Body of pancreas (tissue), 4 donors: ENCODE measurements at regions not wholly inside any gene's neighbourhood (a gene's known extent, or its start where the extent isn't known, plus 50 kb on each side); places are given as distances from the start of the nearest gene placed in this dataset.

Experiments
- ATAC-seq: fragments of 150-250 bp; one replicate; pipeline ENCODE4 v1.9.1; 2016
- DNase-seq, 4 donors: peaks; one replicate each; pipeline ENCODE4 v3.0.0-alpha.2; 2019
- H3K27ac ChIP-seq, 4 donors: fragments of 200-600 bp; sonication (generic); 1 replicate in 3 of 4; 2 replicates in 1 of 4; pipeline versions ENCODE4 v1.5.1 to v1.6.1; 2016 to 2019; ENCODE audit warnings: mild to moderate bottlenecking in 1 of 4, mixed read lengths in 1 of 4, moderate library complexity in 1 of 4
- H3K27me3 ChIP-seq, 2 donors: fragments of 200-600 bp; sonication (generic); one replicate each; pipeline ENCODE4 v1.6.0; 2016; ENCODE audit warnings: mild to moderate bottlenecking in 1 of 2
- H3K36me3 ChIP-seq, 2 donors: fragments of 200-600 bp; sonication (generic); replicated peaks in 1 of 2; 2 replicates each; pipeline ENCODE4 v1.5.1; 2016; ENCODE audit warnings: low read depth in 2 of 2; ENCODE audit not compliant: insufficient read depth in 1 of 2
- H3K4me1 ChIP-seq: fragments of 200-600 bp; sonication (generic); one replicate; pipeline ENCODE4 v1.6.0; 2016
- H3K4me3 ChIP-seq, 2 donors: fragments of 200-600 bp; sonication (generic); 1 replicate in 1 of 2; 2 replicates in 1 of 2; pipeline ENCODE4 v1.5.1; 2016 to 2019
- H3K9me3 ChIP-seq, 3 donors: fragments of 200-600 bp; sonication (generic); 1 replicate in 2 of 3; 2 replicates in 1 of 3; pipeline ENCODE4 v1.5.1; 2016
- CTCF ChIP-seq, 7 experiments: fragments of 450-650 bp in 4 of 7; fragments of 200-600 bp in 3 of 7; sonication (generic) in 3 of 7; IDR thresholded peaks; one replicate each; pipeline ENCODE4 v1.5.1; 2016 to 2019; ENCODE audit warnings: antibody characterized with exemption in 7 of 7
- POLR2A ChIP-seq, 3 donors: fragments of 450-650 bp; IDR thresholded peaks; one replicate each; pipeline ENCODE4 v1.6.1; 2016; ENCODE audit warnings: antibody characterized with exemption in 3 of 3, mild to moderate bottlenecking in 2 of 3
- WGBS, 2 donors: methylation state at CpG; one replicate each; pipeline ENCODE4 v1.1.5; 2017; 5-methylcytosine and 5-hydroxymethylcytosine counted together
- intact Hi-C: fragments of 100-400 bp; cut with DNase I; formaldehyde crosslinking; loops from one replicate; pipeline ENCODE4 v1.15.1; 2023

DNA sequence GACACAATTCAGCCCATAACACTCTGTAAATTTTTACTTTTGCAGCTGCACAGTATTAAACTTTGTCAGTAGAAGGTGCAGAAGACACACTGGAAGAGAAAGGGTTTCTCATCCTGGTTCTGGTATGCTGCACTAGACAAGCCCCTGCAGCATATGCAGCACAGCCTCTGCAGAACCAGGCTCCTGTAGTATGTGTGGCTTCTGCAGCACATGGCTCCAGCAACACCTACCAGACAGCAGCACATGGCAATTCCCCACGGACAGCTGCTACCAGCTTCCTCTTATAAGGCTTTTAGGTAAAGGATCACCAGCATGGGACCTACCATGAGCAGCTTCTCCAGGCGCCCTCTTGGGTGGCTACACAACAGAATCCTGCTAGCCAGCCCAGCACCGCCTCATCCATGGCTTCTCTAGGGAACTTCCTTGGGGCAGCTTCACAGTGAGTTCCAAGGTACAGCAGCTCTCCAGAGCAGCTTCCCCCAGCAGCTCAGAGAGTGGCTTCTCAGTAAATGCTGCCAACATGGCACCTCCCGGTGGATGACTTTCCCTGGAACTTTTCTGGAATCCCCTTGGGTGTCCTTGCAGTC, 534.4 kb upstream of the CXADR start:
- Histone ChIP-seq H3K4me3 (no peak overlapping the region), H3K4me1 (no peaks in the 10 kb centered on the region), H3K36me3 (no peaks in the 10 kb centered on the region), H3K27ac (no peak overlapping the region), H3K27me3 (no peaks in the 10 kb centered on the region), H3K9me3 (no peaks in the 10 kb centered on the region)
- no peak for DNase-seq
- ATAC-seq: no peak
- 75 to 76% methylated on average over 4 of the region's 4 CpGs for WGBS, 2 donors
- no peak for TF ChIP-seq CTCF (IDR thresholded peaks at IDR 0.05)
- TF ChIP-seq POLR2A (IDR thresholded peaks at IDR 0.05): no peak
- intact Hi-C loops: no loop called here

DNA sequence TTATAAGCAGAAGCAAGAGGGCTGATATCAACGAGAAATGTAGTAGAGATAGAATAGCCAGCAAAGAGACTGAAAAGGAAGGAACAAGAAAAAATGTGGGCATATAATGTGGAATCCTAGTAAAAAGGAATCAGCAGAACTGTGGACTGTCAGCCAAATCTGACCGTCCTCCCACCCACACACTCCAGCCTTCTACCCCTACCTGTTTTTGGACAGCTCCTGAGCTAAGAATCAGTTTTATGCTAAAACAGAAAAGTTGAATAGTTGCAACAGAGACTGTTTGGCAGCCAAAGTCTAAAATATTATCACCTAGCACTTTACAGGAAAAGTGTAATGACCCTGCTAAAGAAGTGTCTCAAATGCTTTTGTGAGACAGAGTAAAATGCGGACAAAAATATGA, 533.3 kb upstream of the CXADR start:
- Histone ChIP-seq H3K27me3 (no peaks in the 10 kb centered on the region), H3K9me3 (no peaks in the 10 kb centered on the region), H3K36me3 (no peaks in the 10 kb centered on the region), H3K4me1 (no peaks in the 10 kb centered on the region), H3K4me3 (no peak overlapping the region), H3K27ac (no peak overlapping the region)
- WGBS, 2 donors: 82% methylated on average over 3 of the region's 3 CpGs
- ATAC-seq: no peak
- intact Hi-C loops: no loop called here
- TF ChIP-seq CTCF (IDR thresholded peaks at IDR 0.05) (no peak), POLR2A (IDR thresholded peaks at IDR 0.05) (no peak)
- DNase-seq: no peak

DNA sequence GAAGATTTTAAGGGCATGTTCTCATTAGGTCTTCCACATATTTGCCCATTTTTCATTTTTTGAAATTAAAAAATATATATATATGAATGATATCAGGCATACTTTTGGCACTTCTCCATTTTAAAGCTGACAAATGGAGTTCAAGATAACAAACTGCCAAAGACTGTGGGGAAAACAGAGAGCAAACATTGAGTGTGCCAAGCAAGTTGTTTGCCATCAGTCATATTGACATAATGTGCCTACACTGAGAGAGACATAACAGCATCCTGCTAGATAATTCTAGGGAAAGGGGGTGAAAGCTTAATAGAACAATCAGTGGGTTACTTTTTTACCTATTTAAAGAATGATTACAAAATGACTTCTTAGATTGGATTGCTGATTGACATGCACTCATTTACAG, 529.4 kb upstream of the CXADR start:
- Histone ChIP-seq H3K9me3 (no peaks in the 10 kb centered on the region), H3K4me3 (no peak overlapping the region), H3K4me1 (no peaks in the 10 kb centered on the region), H3K27me3 (no peaks in the 10 kb centered on the region), H3K27ac (no peak overlapping the region), H3K36me3 (no peaks in the 10 kb centered on the region)
- DNase-seq: no peak
- TF ChIP-seq POLR2A (IDR thresholded peaks at IDR 0.05) (no peak), CTCF (IDR thresholded peaks at IDR 0.05) (no peak)
- intact Hi-C loops: no loop called here
- ATAC-seq: no peak

- Histone ChIP-seq H3K4me1 (no peaks in the 10 kb centered on the region), H3K9me3 (no peaks in the 10 kb centered on the region), H3K27me3 (no peaks in the 10 kb centered on the region), H3K27ac (no peak overlapping the region), H3K36me3 (no peaks in the 10 kb centered on the region), H3K4me3 (no peak overlapping the region)
- ATAC-seq (no peak), DNase-seq (no peak)
- TF ChIP-seq POLR2A (IDR thresholded peaks at IDR 0.05) (no peak), CTCF (IDR thresholded peaks at IDR 0.05) (no peak)
- intact Hi-C loops: no loop called here
- WGBS, 2 donors: 55 to 56% methylated on average over 3 of the region's 3 CpGs
Observed at GRCh38 chr21:16992448-16992847, 520.4 kb upstream of the CXADR start.

- Histone ChIP-seq H3K4me1 (no peaks in the 10 kb centered on the region), H3K36me3 (no peaks in the 10 kb centered on the region), H3K27me3 (no peaks in the 10 kb centered on the region), H3K27ac (no peak overlapping the region), H3K9me3 (no peaks in the 10 kb centered on the region), H3K4me3 (no peak overlapping the region)
- TF ChIP-seq CTCF (IDR thresholded peaks at IDR 0.05) (no peak), POLR2A (IDR thresholded peaks at IDR 0.05) (no peak)
- DNase-seq: no peak
- intact Hi-C loops: no loop called here
- ATAC-seq: no peak
- WGBS, 2 donors: 72 to 81% methylated on average over 3 of the region's 3 CpGs
Observed at GRCh38 chr21:16993416-16994038, 519.3 kb upstream of the CXADR start.
